ENCODE measurements at regions not wholly inside any gene's neighbourhood (a gene's known extent, or its start where the extent isn't known, plus 50 kb on each side); places are given as distances from the start of the nearest gene placed in this dataset.

DNA sequence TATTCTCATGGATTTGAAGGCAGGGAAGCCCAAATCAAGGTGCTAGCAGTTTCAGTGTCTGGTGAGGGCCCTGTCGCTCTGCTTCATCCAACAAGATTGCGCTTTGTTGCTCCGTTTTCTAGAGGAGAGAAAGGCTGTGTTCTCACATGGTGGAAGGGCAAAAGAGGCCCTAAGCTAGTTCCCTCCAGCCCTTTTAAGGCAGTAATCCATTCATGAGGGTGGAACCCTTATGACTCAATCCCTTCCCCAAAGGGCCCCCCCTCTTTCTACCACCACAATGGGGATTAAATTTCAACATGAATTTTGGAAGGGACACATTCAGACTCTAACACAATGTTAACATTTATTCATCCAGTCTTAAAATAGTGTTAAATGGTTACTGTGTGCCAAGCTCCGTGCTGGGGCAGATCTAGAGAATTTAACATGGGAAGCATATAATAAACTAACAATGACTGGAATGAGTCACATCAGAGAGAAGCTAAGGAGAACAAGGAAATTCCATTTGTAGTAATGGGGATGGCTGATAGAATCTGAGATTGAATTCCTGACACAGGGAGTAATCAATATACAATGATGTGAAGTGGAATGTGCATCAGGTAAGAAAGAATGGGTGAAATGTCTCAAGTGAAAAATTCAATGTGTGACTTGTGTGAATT lies 382.8 kb upstream of the ZNF608 start:
- TF ChIP-seq CTCF (IDR thresholded peaks at IDR 0.05; ENCODE audit: low read depth, low read length, missing input control): no peak
- no peak for TF ChIP-seq REST (IDR thresholded peaks at IDR 0.05)
- no peak for TF ChIP-seq FOXA1 (IDR thresholded peaks at IDR 0.05)
- no peak for TF ChIP-seq RAD21 (IDR thresholded peaks at IDR 0.05)
- TF ChIP-seq, protein P1, sequence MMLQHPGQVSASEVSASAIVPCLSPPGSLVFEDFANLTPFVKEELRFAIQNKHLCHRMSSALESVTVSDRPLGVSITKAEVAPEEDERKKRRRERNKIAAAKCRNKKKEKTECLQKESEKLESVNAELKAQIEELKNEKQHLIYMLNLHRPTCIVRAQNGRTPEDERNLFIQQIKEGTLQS (IDR thresholded peaks at IDR 0.05): no peak
- TF ChIP-seq, protein P2, sequence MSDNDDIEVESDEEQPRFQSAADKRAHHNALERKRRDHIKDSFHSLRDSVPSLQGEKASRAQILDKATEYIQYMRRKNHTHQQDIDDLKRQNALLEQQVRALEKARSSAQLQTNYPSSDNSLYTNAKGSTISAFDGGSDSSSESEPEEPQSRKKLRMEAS (IDR thresholded peaks at IDR 0.05): no peak
- no peak for TF ChIP-seq YY1 (IDR thresholded peaks at IDR 0.05)

Data from liver (tissue), 3 donors.